DOHH2 (cell line): ENCODE measurements at regions not wholly inside any gene's neighbourhood (a gene's known extent, or its start where the extent isn't known, plus 50 kb on each side); places are given as distances from the start of the nearest gene placed in this dataset.

Experiments
- H3F3A ChIP-seq: fragments of 200-600 bp; sonication (generic), shearing (Covaris generic); 2 replicates; pipeline ENCODE4 v1.6.0; 2016; ENCODE audit warnings: antibody characterized with exemption, mild to moderate bottlenecking; ENCODE audit not compliant: control insufficient read depth, insufficient read depth
- H3K27ac ChIP-seq: fragments of 200-600 bp; sonication (generic); 2 replicates; pipeline ENCODE4 v1.5.1; 2014; ENCODE audit warnings: low read depth, mild to moderate bottlenecking, low read length, moderate library complexity
- H3K27me3 ChIP-seq: fragments of 200-600 bp; sonication (generic); 2 replicates; pipeline ENCODE4 v1.6.1; 2014; ENCODE audit warnings: mild to moderate bottlenecking, low read length, mixed read lengths; ENCODE audit not compliant: control insufficient read depth
- H3K36me3 ChIP-seq: fragments of 200-600 bp; sonication (generic); 2 replicates; pipeline ENCODE4 v1.6.1; 2014; ENCODE audit warnings: mild to moderate bottlenecking, low read length, moderate library complexity, mixed read lengths; ENCODE audit not compliant: control insufficient read depth
- H3K4me1 ChIP-seq: fragments of 200-600 bp; sonication (generic); 2 replicates; pipeline ENCODE4 v1.6.1; 2014; ENCODE audit warnings: mild to moderate bottlenecking, low read length, mixed read lengths; ENCODE audit not compliant: control insufficient read depth
- H3K4me2 ChIP-seq: fragments of 200-600 bp; sonication (generic); 2 replicates; pipeline ENCODE4 v1.6.0; 2014; ENCODE audit warnings: mild to moderate bottlenecking, low read length, moderate library complexity
- H3K4me3 ChIP-seq: fragments of 200-600 bp; sonication (generic); 2 replicates; pipeline ENCODE4 v1.5.1; 2014; ENCODE audit warnings: mild to moderate bottlenecking, low read length, mixed read lengths
- H3K79me2 ChIP-seq: fragments of 200-600 bp; sonication (generic); 2 replicates; pipeline ENCODE4 v1.6.1; 2014; ENCODE audit warnings: mild to moderate bottlenecking, low read length, mixed read lengths; ENCODE audit not compliant: control insufficient read depth
- H3K9me2 ChIP-seq: fragments of 200-600 bp; sonication (generic); replicated peaks from 2 replicates; pipeline ENCODE4 v1.6.1; 2014; ENCODE audit warnings: mild to moderate bottlenecking, low read length, mixed read lengths; ENCODE audit not compliant: control insufficient read depth
- H3K9me3 ChIP-seq: fragments of 200-600 bp; sonication (generic); 2 replicates; pipeline ENCODE4 v1.6.1; 2014; ENCODE audit warnings: antibody characterized with exemption, low read length, mixed read lengths; ENCODE audit not compliant: control insufficient read depth, insufficient read depth
- H4K20me1 ChIP-seq: fragments of 200-600 bp; sonication (generic); 2 replicates; pipeline ENCODE4 v1.6.0; 2014; ENCODE audit warnings: low read depth, mild to moderate bottlenecking, antibody characterized with exemption, low read length, moderate library complexity; ENCODE audit not compliant: control insufficient read depth, insufficient read depth
- CTCF ChIP-seq: fragments of 200-600 bp; sonication (generic); IDR thresholded peaks from one replicate; pipeline ENCODE4 v1.5.1; 2014; ENCODE audit warnings: antibody characterized with exemption, mild to moderate bottlenecking, low read depth, low read length; ENCODE audit not compliant: poor library complexity, severe bottlenecking
- EZH2phosphoT487 ChIP-seq: fragments of 200-600 bp; sonication (generic); IDR thresholded peaks from 2 replicates; pipeline ENCODE4 v1.6.1; 2017; ENCODE audit warnings: borderline replicate concordance, mild to moderate bottlenecking, antibody characterized with exemption, low read length, moderate library complexity, mixed read lengths

- TF ChIP-seq CTCF (no peak), EZH2phosphoT487 (no peak)
- Histone ChIP-seq H4K20me1 (no peaks in the 10 kb centered on the region), H3K4me2 (no peak overlapping the region), H3K27me3 (no peaks in the 10 kb centered on the region), H3K36me3 (no peaks in the 10 kb centered on the region), H3K79me2 (no peaks in the 10 kb centered on the region), H3K27ac (no peak overlapping the region), H3K4me1 (no peaks in the 10 kb centered on the region), H3F3A (no peaks in the 10 kb centered on the region), H3K9me2 (no peaks in the 10 kb centered on the region), H3K4me3 (no peak overlapping the region), H3K9me3 (no peaks in the 10 kb centered on the region)
Observed at GRCh38 chr4:179855469-179855868, 2387.7 kb upstream of the TENM3 start.

- Histone ChIP-seq H3K9me2 (no peaks in the 10 kb centered on the region), H3K27me3 (no peaks in the 10 kb centered on the region), H3K36me3 (no peaks in the 10 kb centered on the region), H3K27ac (no peak overlapping the region), H4K20me1 (no peaks in the 10 kb centered on the region), H3K4me3 (no peak overlapping the region), H3K4me1 (no peaks in the 10 kb centered on the region), H3K9me3 (no peaks in the 10 kb centered on the region), H3K4me2 (no peak overlapping the region), H3F3A (no peaks in the 10 kb centered on the region), H3K79me2 (no peaks in the 10 kb centered on the region)
- TF ChIP-seq CTCF (no peak), EZH2phosphoT487 (no peak)
Observed at GRCh38 chr4:179858221-179858620, 2385.0 kb upstream of the TENM3 start.

- Histone ChIP-seq H3K4me3 (no peak overlapping the region), H3K79me2 (no peaks in the 10 kb centered on the region), H3K27ac (no peak overlapping the region), H3K27me3 (no peaks in the 10 kb centered on the region), H3K9me3 (no peaks in the 10 kb centered on the region), H4K20me1 (no peaks in the 10 kb centered on the region), H3K4me2 (no peak overlapping the region), H3F3A (no peaks in the 10 kb centered on the region), H3K36me3 (no peaks in the 10 kb centered on the region), H3K4me1 (no peaks in the 10 kb centered on the region), H3K9me2 (no peaks in the 10 kb centered on the region)
- TF ChIP-seq CTCF (peak; percentile 89), EZH2phosphoT487 (no peak)
Observed at GRCh38 chr4:179867300-179867878, 2375.8 kb upstream of the TENM3 start.

GRCh38 chr4:179871726-179872125 is 2371.5 kb upstream of the TENM3 start:
- no peaks in the 10 kb centered on the region for H3K4me1 ChIP-seq
- no peaks in the 10 kb centered on the region for H3K36me3 ChIP-seq
- H3F3A ChIP-seq = no peaks in the 10 kb centered on the region
- no peaks in the 10 kb centered on the region for H3K79me2 ChIP-seq
- H3K9me2 ChIP-seq = no peaks in the 10 kb centered on the region
- H3K4me3 ChIP-seq = no peak overlapping the region
- TF ChIP-seq EZH2phosphoT487 (no peak), CTCF (no peak)
- H3K27me3 ChIP-seq = no peaks in the 10 kb centered on the region
- H3K4me2 ChIP-seq = no peak overlapping the region
- no peaks in the 10 kb centered on the region for H4K20me1 ChIP-seq
- H3K27ac ChIP-seq = no peak overlapping the region
- H3K9me3 ChIP-seq = no peaks in the 10 kb centered on the region
